Activated T-cell treated with anti-CD3 and anti-CD28 coated beads, Interleukin-2, amount 50 U/mL, for 4 hours (primary cell): ENCODE measurements at regions not wholly inside any gene's neighbourhood (a gene's known extent, or its start where the extent isn't known, plus 50 kb on each side); places are given as distances from the start of the nearest gene placed in this dataset.

ENCODE experiments used
- ATAC-seq, 2 donors: fragments of 200-7000 bp; cut with Tn5 transposase; one replicate each; pipeline ENCODE4 v1.10.0; 2021
- DNase-seq: peaks from one replicate; pipeline ENCODE4 v3.0.0-alpha.2; 2020
- H3K27me3 Mint-ChIP-seq: one replicate; pipeline ENCODE4 v1.8.0; 2021; ENCODE audit warnings: low read depth, mixed read lengths
- H3K36me3 Mint-ChIP-seq: one replicate; pipeline ENCODE4 v1.8.0; 2022; ENCODE audit warnings: mixed read lengths; ENCODE audit not compliant: insufficient read depth
- H3K4me1 Mint-ChIP-seq: one replicate; pipeline ENCODE4 v1.8.0; 2021; ENCODE audit warnings: low read depth, mixed read lengths
- H3K4me3 Mint-ChIP-seq: one replicate; pipeline ENCODE4 v1.8.0; 2021; ENCODE audit warnings: mild to moderate bottlenecking, moderate library complexity, mixed read lengths
- H3K9me3 Mint-ChIP-seq: one replicate; pipeline ENCODE4 v1.8.0; 2021; ENCODE audit warnings: mixed read lengths

DNA sequence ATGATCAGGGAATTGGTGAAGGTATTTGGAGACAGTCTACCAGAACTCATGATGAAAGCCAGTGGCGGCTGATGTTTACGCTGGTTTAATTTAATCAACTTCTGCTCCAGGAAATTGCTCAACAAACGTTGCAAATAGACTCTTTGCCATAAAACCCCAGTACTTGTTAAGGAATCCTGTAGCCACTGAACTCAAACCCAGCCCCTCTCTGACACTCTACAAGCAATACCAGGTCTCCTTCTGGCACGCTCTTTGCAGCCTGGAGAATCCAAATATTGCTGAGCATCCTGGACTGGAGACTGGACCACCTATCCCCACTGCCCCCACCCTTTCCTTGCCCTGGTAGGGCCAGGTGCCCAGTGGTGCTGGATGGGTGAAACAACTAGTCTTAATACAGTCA lies 308.2 kb downstream of the FBXO15 start:
- H3K36me3 Mint-ChIP-seq = no peaks in the 10 kb centered on the region
- no peaks in the 10 kb centered on the region for H3K9me3 Mint-ChIP-seq
- H3K4me1 Mint-ChIP-seq = peaks cover 2% of the 10 kb centered on the region
- ATAC-seq (no peak), DNase-seq (no peak)
- no peak overlapping the region for H3K4me3 Mint-ChIP-seq
- peaks cover 3% of the 10 kb centered on the region for H3K27me3 Mint-ChIP-seq

- Mint-ChIP-seq H3K4me3 (no peak overlapping the region), H3K27me3 (no peaks in the 10 kb centered on the region), H3K9me3 (no peaks in the 10 kb centered on the region), H3K4me1 (peaks cover 2% of the 10 kb centered on the region), H3K36me3 (no peaks in the 10 kb centered on the region)
- DNase-seq (no peak), ATAC-seq (no peak)
Measured at GRCh38 chr18:73838107-73838506, 309.5 kb downstream of the FBXO15 start.

GRCh38 chr18:73835656-73836364 lies 311.8 kb downstream of the FBXO15 start:
- DNase-seq (no peak), ATAC-seq (no peak)
- H3K4me3 Mint-ChIP-seq = no peak overlapping the region
- H3K36me3 Mint-ChIP-seq = no peaks in the 10 kb centered on the region
- no peaks in the 10 kb centered on the region for H3K9me3 Mint-ChIP-seq
- H3K4me1 Mint-ChIP-seq = no peaks in the 10 kb centered on the region
- H3K27me3 Mint-ChIP-seq = no peaks in the 10 kb centered on the region

GRCh38 chr18:73835039-73835438 lies 312.6 kb downstream of the FBXO15 start:
- ATAC-seq (no peak), DNase-seq (no peak)
- Mint-ChIP-seq H3K9me3 (no peaks in the 10 kb centered on the region), H3K27me3 (no peaks in the 10 kb centered on the region), H3K36me3 (no peaks in the 10 kb centered on the region), H3K4me1 (no peaks in the 10 kb centered on the region), H3K4me3 (no peak overlapping the region)

DNA sequence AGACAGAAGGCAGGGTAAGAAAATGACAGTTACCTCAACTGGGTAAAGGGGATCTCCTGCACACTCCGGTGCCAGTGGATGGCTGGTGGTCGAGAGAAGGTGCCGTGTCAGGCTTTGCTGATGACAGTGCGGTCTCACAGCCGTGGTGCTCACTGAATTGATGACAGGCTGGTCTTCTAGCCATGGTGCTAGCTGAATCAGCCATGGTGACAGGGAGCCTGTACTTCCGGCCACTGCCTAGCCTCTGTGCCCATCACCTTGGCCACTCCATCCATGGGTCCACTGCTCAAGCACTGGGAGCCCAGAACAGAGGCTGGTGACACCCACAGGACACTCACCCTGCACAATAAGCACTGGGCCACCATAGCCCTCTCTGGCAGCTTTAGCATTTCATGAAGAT lies 315.9 kb downstream of the FBXO15 start:
- H3K4me3 Mint-ChIP-seq = no peak overlapping the region
- no peak for ATAC-seq
- H3K36me3 Mint-ChIP-seq = no peaks in the 10 kb centered on the region
- no peaks in the 10 kb centered on the region for H3K9me3 Mint-ChIP-seq
- no peak for DNase-seq
- no peaks in the 10 kb centered on the region for H3K4me1 Mint-ChIP-seq
- no peaks in the 10 kb centered on the region for H3K27me3 Mint-ChIP-seq

DNA sequence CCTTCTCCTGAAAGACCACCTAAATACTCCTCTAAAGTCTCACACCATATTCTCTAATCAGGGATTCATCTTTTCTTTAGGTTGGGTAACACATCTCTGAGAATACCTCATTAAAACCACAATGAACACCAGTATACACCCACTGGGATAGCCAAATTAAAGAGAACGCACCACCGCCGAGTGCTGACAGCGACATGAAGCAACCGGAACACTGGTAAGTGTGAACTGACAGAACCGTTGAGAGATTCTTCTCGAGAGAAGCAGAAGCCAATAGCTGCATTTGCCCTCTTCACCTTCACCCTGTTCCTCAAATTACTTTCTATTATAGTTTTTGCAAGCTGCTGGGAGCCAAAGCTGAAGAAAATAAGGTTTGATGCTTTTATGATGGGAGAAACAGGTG lies 318.5 kb downstream of the FBXO15 start:
- no peak for DNase-seq
- H3K36me3 Mint-ChIP-seq = no peaks in the 10 kb centered on the region
- H3K4me1 Mint-ChIP-seq = no peaks in the 10 kb centered on the region
- H3K4me3 Mint-ChIP-seq = no peak overlapping the region
- no peaks in the 10 kb centered on the region for H3K9me3 Mint-ChIP-seq
- no peaks in the 10 kb centered on the region for H3K27me3 Mint-ChIP-seq
- no peak for ATAC-seq

- Mint-ChIP-seq H3K27me3 (no peaks in the 10 kb centered on the region), H3K4me1 (no peaks in the 10 kb centered on the region), H3K4me3 (no peak overlapping the region), H3K36me3 (no peaks in the 10 kb centered on the region), H3K9me3 (no peaks in the 10 kb centered on the region)
- ATAC-seq (no peak), DNase-seq (no peak)
Measured at GRCh38 chr18:73827801-73828200, 319.8 kb downstream of the FBXO15 start.

GRCh38 chr18:73826098-73826497 lies 321.5 kb downstream of the FBXO15 start:
- ATAC-seq (no peak), DNase-seq (no peak)
- no peaks in the 10 kb centered on the region for H3K9me3 Mint-ChIP-seq
- no peaks in the 10 kb centered on the region for H3K27me3 Mint-ChIP-seq
- no peaks in the 10 kb centered on the region for H3K36me3 Mint-ChIP-seq
- no peaks in the 10 kb centered on the region for H3K4me1 Mint-ChIP-seq
- no peak overlapping the region for H3K4me3 Mint-ChIP-seq

- no peaks in the 10 kb centered on the region for H3K27me3 Mint-ChIP-seq
- H3K9me3 Mint-ChIP-seq = no peaks in the 10 kb centered on the region
- no peak for ATAC-seq
- DNase-seq = no peak
- H3K36me3 Mint-ChIP-seq = no peaks in the 10 kb centered on the region
- H3K4me1 Mint-ChIP-seq = no peaks in the 10 kb centered on the region
- no peak overlapping the region for H3K4me3 Mint-ChIP-seq
Measured at GRCh38 chr18:73824671-73825070, 323.0 kb downstream of the FBXO15 start.

GRCh38 chr18:73812423-73812822 lies 335.2 kb downstream of the FBXO15 start:
- Mint-ChIP-seq H3K4me1 (no peaks in the 10 kb centered on the region), H3K36me3 (no peaks in the 10 kb centered on the region), H3K27me3 (no peaks in the 10 kb centered on the region), H3K9me3 (peaks cover 4% of the 10 kb centered on the region), H3K4me3 (no peak overlapping the region)
- ATAC-seq (no peak), DNase-seq (no peak)

GRCh38 chr18:73807551-73808192 lies 340.0 kb downstream of the FBXO15 start:
- Mint-ChIP-seq H3K4me3 (no peak overlapping the region), H3K27me3 (no peaks in the 10 kb centered on the region), H3K4me1 (no peaks in the 10 kb centered on the region), H3K9me3 (peaks cover 1% of the 10 kb centered on the region), H3K36me3 (no peaks in the 10 kb centered on the region)
- ATAC-seq (no peak), DNase-seq (no peak)

DNA sequence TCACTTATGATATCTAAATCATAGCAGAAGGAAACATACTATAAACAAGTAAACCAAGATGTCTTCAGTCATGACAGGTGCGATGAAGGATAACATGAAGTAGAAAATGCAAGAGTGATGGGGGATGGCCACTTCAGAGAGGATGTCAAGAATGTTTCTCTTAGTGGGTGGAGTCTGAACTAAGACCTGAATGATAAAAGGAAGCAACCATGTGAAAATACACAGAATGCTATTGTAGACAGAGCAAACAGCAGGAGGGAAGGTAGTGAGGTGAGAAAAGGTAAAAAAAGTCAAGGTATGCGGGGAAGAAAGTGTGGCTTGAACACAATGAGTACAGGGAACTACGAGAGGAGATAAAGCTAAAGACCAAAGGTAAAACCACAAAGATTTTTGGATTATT lies 341.6 kb downstream of the FBXO15 start:
- no peak for ATAC-seq
- Mint-ChIP-seq H3K4me3 (no peak overlapping the region), H3K4me1 (no peaks in the 10 kb centered on the region), H3K9me3 (no peaks in the 10 kb centered on the region), H3K36me3 (no peaks in the 10 kb centered on the region), H3K27me3 (no peaks in the 10 kb centered on the region)
- DNase-seq = no peak

DNA sequence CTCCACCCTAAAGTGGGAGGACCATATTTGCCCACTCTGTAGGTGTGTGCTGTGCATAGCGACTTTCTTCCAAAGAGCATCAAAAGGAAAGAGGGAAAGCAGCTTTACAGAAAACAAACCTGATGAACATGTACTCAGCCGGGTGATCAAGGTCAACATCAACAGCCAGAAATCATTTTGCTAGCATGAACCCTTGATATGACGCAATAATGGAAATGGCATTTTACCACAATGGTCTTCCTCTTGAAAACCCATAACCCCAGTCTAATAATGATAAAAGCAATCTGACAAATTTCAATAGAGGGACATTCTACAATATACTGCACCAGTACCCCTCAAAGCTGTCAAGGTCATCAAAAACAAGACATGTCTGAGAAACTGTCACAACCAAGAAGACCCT lies 350.2 kb downstream of the FBXO15 start:
- no peaks in the 10 kb centered on the region for H3K4me1 Mint-ChIP-seq
- H3K27me3 Mint-ChIP-seq = no peaks in the 10 kb centered on the region
- no peaks in the 10 kb centered on the region for H3K9me3 Mint-ChIP-seq
- DNase-seq = no peak
- H3K4me3 Mint-ChIP-seq = no peak overlapping the region
- H3K36me3 Mint-ChIP-seq = no peaks in the 10 kb centered on the region
- ATAC-seq = no peak

- Mint-ChIP-seq H3K36me3 (no peaks in the 10 kb centered on the region), H3K4me1 (no peaks in the 10 kb centered on the region), H3K27me3 (no peaks in the 10 kb centered on the region), H3K9me3 (no peaks in the 10 kb centered on the region), H3K4me3 (no peak overlapping the region)
- ATAC-seq (no peak), DNase-seq (no peak)
Measured at GRCh38 chr18:73793386-73793785, 354.2 kb downstream of the FBXO15 start.

- ATAC-seq = no peak
- Mint-ChIP-seq H3K27me3 (no peaks in the 10 kb centered on the region), H3K4me3 (no peak overlapping the region), H3K9me3 (no peaks in the 10 kb centered on the region), H3K36me3 (no peaks in the 10 kb centered on the region), H3K4me1 (no peaks in the 10 kb centered on the region)
- DNase-seq = no peak
Measured at GRCh38 chr18:73791081-73791480, 356.6 kb downstream of the FBXO15 start.
